ENCODE measurements at regions not wholly inside any gene's neighbourhood (a gene's known extent, or its start where the extent isn't known, plus 50 kb on each side); places are given as distances from the start of the nearest gene placed in this dataset.

GRCh38 chr13:62643799-62644524 lies 1228.3 kb upstream of the PCDH20 start:
- intact Hi-C loops (cut with micrococcal nuclease; ENCODE audit: unreplicated experiment): no loop called here
- H3K9me3 ChIP-seq (ENCODE audit: low read length): 0 out of 2 replicates have a peak, but pooled peaks cover 6% of the 10 kb centered on the region
- no peak overlapping the region for H2AFZ ChIP-seq (ENCODE audit: low read length)
- H3K4me3 ChIP-seq (replicated peaks in 1 of 3; ENCODE audit: insufficient read depth in 1 of 3, low read depth in 2 of 3, low read length in 3 of 3): no peak overlapping the region
- ChIA-PET POLR2A (no interaction called here), CTCF (ENCODE audit: low intra/inter-chr PET ratio, low total read pairs) (no interaction called here)
- H3K4me1 ChIP-seq (ENCODE audit: insufficient read depth, low read length): no peaks in the 10 kb centered on the region
- TF ChIP-seq ZFP1 (CRISPR knock-in tag; IDR thresholded peaks at IDR 0.05) (no peak), PHF21A (CRISPR knock-in tag; IDR thresholded peaks at IDR 0.05) (no peak), THAP11 (CRISPR knock-in tag; IDR thresholded peaks at IDR 0.05) (no peak), ZSCAN29 (CRISPR knock-in tag; conservative IDR thresholded peaks at IDR 0.05) (no peak), ZBTB20 (CRISPR knock-in tag; IDR thresholded peaks at IDR 0.05; ENCODE audit: borderline replicate concordance, low read depth) (no peak), NFYC (CRISPR knock-in tag; IDR thresholded peaks at IDR 0.05) (no peak), ZNF550 (CRISPR knock-in tag; IDR thresholded peaks at IDR 0.05; ENCODE audit: borderline replicate concordance) (no peak), ZMAT3 (CRISPR knock-in tag; conservative IDR thresholded peaks at IDR 0.05) (no peak), MLLT10 (CRISPR knock-in tag; IDR thresholded peaks at IDR 0.05) (no peak), SRF (IDR thresholded peaks at IDR 0.05; ENCODE audit: low read depth, low read length) (no peak), MAFF (IDR thresholded peaks at IDR 0.05; ENCODE audit: low read depth, low read length) (no peak), ZNF670 (CRISPR knock-in tag; IDR thresholded peaks at IDR 0.05; ENCODE audit: borderline replicate concordance) (no peak), NFE2L2 (IDR thresholded peaks at IDR 0.05; ENCODE audit: low read length) (no peak)
- TF ChIP-seq, protein P1, sequence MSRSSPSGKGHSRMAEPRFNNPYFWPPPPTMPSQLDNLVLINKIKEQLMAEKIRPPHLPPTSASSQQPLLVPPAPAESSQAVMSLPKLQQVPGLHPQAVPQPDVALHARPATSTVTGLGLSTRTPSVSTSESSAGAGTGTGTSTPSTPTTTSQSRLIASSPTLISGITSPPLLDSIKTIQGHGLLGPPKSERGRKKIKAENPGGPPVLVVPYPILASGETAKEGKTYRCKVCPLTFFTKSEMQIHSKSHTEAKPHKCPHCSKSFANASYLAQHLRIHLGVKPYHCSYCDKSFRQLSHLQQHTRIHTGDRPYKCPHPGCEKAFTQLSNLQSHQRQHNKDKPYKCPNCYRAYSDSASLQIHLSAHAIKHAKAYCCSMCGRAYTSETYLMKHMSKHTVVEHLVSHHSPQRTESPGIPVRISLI (CRISPR knock-in tag; IDR thresholded peaks at IDR 0.05; ENCODE audit: borderline replicate concordance): no peak
- TF ChIP-seq, protein P2, sequence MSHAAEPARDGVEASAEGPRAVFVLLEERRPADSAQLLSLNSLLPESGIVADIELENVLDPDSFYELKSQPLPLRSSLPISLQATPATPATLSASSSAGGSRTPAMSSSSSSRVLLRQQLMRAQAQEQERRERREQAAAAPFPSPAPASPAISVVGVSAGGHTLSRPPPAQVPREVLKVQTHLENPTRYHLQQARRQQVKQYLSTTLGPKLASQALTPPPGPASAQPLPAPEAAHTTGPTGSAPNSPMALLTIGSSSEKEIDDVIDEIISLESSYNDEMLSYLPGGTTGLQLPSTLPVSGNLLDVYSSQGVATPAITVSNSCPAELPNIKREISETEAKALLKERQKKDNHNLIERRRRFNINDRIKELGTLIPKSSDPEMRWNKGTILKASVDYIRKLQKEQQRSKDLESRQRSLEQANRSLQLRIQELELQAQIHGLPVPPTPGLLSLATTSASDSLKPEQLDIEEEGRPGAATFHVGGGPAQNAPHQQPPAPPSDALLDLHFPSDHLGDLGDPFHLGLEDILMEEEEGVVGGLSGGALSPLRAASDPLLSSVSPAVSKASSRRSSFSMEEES (CRISPR knock-in tag; IDR thresholded peaks at IDR 0.05): no peak
- no peaks in the 10 kb centered on the region for H3K36me3 ChIP-seq (replicated peaks in 1 of 2; ENCODE audit: control insufficient read depth in 1 of 2, insufficient read depth in 2 of 2, low read length in 2 of 2)
- no peak overlapping the region for H3K4me2 ChIP-seq (ENCODE audit: low read depth, low read length)
- no peaks in the 10 kb centered on the region for H4K20me1 ChIP-seq (ENCODE audit: insufficient read depth, low read length)
- 30% methylated on average over 2 of the region's 2 CpGs for WGBS (ENCODE audit: low lambda C conversion rate)
- H3K27me3 ChIP-seq (ENCODE audit: control insufficient read depth in 1 of 2, insufficient read depth in 2 of 2, low read length in 2 of 2): no peaks in the 10 kb centered on the region
- no TSS peak for BruUV-seq (replicated peaks)
- no peak for FAIRE-seq
- H3K79me2 ChIP-seq (ENCODE audit: insufficient read depth, low read length): no peaks in the 10 kb centered on the region
- ATAC-seq: no peak
- DNase-seq (ENCODE audit: low spot score): no peak
- H3K27ac ChIP-seq (ENCODE audit: extremely low read length, insufficient read depth, low read length): no peak overlapping the region
- in situ Hi-C loops (cut with HindIII; ENCODE audit: extremely low pct_ligation_motif_present, low pct_unique_long_range_greater_than_20kb): no loop called here
- no peak overlapping the region for H3K9ac ChIP-seq (ENCODE audit: insufficient read depth, low read depth, low read length)
